GM12801 (cell line): ENCODE measurements at regions not wholly inside any gene's neighbourhood (a gene's known extent, or its start where the extent isn't known, plus 50 kb on each side); places are given as distances from the start of the nearest gene placed in this dataset.

Source experiments
- CTCF ChIP-seq: IDR thresholded peaks from one replicate; pipeline ENCODE4 v1.5.1; 2011; ENCODE audit warnings: control low read depth; ENCODE audit not compliant: insufficient read length; ENCODE audit errors: extremely low read depth

GRCh38 chr5:174817610-174818009 is 93.2 kb downstream of the MSX2 start:
- no peak for TF ChIP-seq CTCF

- no peak for TF ChIP-seq CTCF
Observed at GRCh38 chr5:174816858-174817257, 92.5 kb downstream of the MSX2 start.

GRCh38 chr5:174811438-174811837 is 87.1 kb downstream of the MSX2 start:
- no peak for TF ChIP-seq CTCF

- TF ChIP-seq CTCF: no peak
Observed at GRCh38 chr5:174810796-174811195, 86.4 kb downstream of the MSX2 start.

GRCh38 chr5:174807471-174807870 is 83.1 kb downstream of the MSX2 start:
- TF ChIP-seq CTCF: no peak

GRCh38 chr5:174806729-174807128 is 82.3 kb downstream of the MSX2 start:
- no peak for TF ChIP-seq CTCF

- TF ChIP-seq CTCF: no peak
Observed at GRCh38 chr5:174801798-174802197, 77.4 kb downstream of the MSX2 start.

GRCh38 chr5:174800435-174800834 is 76.1 kb downstream of the MSX2 start:
- TF ChIP-seq CTCF: no peak
